ENCODE measurements at regions not wholly inside any gene's neighbourhood (a gene's known extent, or its start where the extent isn't known, plus 50 kb on each side); places are given as distances from the start of the nearest gene placed in this dataset.
"Not testable (repeated sequence)": the region's sequence is repeated elsewhere in the genome, so short reads cannot be mapped to it uniquely, and the experiment has no call there.

DNA sequence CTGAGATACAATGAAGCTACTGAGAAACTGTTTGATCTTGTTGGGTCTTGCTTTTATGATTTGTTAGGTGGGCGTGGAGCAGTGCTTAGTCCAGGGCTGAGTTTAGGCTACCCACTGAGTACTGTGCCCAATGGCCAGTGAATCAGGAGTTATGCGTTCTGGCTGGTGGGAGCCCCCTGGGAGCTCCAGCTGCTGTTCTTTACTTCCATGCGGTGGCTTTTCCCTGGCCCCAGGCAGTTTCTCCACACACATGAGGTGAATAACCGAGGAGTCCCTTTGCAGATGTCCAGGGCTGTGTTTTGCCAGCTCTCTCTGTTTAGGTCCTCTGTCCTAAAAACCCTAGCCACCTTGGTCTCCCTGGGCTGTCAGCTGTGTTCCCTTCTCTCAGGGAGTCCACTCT, 106.5 kb downstream of the KLF13 start:
- DNase-seq = no peak

DNA sequence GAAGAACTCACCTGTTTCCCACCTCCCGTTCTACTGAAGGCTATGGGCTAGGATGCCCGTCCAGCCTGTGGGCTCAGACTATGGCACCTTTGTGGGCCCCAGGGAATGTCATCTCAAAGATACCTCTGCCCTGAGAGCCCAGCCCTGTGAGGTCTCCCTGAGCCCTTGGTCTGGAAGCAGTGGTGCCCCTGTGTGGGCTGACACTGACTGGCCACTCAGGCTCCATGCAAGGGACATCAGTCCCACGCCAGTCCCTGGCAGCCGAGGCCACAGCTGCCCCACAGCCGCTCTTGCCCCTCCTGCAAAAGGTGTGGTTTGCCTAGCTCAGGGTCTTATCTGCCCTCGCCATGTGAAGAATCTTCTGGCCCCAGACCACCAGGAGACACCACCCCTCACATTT, 106.9 kb downstream of the KLF13 start:
- DNase-seq = no peak

DNA sequence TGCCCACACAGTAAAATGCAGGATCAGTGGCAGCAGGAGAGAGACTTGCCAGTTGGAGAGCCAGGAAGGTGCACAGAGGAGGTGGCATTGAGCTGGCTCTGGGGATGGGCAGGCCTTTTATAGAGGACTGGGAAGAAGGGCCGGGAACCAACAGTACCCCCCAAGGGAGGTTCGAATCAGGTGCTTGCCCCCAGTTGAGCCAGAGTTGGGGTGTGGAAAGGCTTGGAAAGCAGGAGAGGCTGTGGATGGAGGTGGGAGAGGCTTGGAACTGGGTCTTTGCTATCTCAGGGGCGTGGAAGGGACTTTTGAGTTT, 107.6 kb downstream of the KLF13 start:
- no peak for DNase-seq

DNA sequence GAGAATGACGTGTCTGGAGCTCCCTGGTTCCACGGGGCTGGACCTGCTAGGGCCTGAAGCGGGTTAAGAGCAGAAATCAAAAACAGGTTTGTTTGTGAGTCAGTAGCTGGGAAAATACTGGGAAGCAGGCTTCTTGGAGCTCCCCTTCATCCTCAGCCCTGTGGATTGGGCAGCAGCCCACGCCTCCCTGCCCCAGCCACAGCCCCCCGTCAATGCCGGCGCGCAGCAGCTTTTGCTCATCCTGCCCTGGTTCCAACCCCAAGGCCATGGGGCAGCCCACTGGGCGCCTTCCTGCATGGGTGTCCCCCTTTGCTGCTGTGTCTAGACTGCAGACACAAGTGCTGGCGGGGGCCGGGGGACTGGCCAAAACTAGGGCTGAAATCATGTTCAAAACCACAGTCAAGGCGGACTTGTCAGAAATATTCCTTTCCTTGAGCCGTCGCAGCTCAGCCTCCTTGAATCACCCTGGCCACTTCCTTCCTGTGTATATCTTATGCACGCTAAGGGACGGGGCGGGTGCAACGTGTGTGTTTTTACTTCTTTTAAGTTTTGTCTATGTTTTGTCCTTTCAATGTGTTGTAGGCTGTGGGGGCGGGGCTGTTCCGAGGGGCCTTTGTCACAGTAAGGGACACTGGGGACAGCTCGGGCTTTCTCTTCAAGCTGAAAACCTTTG, 108.1 kb downstream of the KLF13 start:
- peak; percentile 91 for DNase-seq

DNA sequence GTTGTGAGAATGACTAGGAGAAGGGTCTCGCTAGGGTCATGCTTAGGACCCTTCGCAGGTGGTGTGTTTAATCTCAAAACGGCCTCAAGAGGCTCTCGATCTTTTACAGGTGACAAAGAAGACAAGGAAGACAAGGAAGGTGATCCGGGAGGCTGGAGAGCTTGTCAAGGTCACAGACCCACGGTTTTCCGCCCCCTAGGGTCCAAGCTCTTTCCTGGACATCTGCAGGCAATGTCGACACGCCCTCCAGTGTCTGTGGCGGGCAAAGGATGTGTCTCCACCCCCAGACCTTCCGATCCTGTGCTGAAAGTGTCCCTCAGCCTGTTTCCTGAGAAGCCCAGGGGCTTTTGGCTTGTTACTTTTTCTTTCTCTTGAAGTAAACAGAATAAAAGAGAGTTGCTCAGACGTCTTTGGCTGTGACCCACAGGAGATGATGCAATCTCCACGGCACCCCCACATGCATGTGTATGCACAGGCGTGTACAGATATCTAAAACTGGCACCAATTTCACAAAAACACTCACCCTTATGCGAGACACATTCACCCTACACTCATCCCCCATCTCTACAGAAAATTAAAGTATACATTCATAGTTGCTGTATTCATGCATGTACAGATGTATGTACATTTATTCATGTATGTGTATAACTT, 108.8 kb downstream of the KLF13 start:
- peak; percentile 83 for DNase-seq

DNA sequence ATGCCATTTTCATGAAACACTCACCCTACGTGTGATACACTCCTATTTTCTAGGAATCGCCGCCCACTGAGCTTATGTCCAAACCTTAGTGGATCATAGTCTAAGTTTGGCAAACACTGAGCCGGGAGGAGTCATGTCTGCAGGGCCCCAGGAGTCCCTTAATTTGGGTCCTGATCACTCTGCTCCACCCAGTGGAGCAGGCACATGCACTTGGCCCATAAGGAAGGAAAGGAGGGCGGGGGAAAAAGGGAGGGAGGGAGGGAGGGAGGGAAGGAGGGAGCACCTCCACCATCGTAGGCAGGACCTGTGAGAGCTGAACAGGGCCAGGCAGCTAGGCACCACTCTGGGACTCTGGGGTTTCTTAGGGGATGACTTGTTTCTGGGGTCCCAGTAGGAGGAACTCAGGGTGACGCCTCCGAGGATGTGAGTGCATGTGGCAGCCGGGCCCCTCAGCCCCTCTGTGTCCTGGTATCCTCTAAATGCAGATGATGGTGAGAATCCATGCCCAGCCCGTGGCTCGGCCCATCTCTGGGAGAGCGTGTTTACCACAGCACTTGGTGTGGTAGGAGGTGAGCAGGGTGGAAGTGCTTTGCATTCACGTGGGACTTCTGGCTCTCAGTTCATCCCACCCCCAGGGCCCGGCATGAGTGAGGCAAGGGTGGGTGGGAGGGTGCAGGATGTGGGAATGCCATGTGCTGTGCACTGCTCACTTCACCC, 109.4 kb downstream of the KLF13 start:
- no peak for DNase-seq

DNA sequence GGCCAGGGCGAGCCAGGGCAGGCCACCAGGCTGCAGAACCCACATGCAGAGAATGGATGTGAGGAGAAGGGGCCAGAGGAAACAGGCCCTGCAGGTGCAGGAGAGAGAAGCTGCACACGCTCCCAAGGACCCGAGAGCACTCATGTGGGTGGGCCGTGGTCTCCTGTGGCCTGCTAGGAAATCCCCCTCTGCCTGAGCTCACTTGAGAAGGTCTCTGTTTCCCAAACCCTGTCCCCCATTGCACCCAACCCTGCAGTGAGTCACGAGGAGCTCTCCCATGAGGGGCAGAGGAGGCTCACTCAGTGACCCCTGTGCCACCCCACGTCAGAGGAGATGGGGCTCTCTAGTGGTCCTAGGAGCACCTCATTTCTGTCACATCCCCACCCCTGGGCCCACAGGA, 111.1 kb downstream of the KLF13 start:
- DNase-seq = no peak

DNA sequence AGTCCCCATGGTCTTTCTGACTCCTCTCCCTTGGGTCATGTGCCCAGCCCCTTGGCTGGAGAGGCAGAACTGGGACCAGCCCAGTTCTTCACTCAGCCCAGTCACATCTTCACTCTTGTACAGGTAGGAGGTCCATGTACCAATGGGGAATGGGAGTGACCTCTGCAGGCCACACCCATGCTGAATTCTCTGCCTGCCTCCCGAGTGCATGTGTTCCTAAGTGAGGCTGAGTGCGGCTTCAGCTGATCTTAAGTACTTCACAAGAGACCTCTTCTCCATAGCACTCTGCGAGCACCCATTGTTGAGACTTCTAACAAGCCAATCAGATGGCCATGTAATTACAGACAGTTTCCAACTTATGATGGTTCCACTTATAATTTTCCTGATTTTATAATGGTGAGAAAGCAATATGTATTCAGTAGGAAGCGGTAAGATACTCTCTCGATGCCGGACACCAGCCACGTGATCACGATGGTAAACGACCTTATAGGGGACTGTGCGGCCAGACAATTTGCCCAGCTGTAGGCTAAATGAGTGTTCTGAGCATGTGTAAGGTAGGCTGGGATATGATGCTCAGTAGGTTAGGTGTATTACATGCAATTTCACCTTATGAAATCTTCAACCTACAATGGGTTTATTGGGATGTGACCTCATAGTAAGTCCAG, 112.1 kb downstream of the KLF13 start:
- DNase-seq = no peak

DNA sequence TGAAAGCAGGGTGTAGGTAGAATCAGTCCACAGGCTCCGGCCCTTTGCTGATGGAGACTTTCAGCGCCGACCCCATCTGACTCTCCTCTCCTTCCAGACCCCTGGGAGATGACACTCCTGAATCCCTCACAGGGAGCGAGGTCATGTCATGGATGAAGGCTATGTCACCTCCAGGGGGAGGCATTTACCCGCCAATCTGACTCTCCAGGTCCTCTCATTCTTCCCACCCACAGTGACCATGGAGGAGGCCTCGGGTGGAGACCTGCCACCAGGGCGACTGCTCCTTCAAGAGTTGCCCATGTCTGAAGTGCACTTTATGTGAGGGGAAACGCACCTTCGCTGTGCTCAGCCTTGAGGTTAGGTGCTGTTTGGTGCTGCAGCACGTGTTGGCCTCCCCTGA, 112.7 kb downstream of the KLF13 start:
- no peak for DNase-seq

DNA sequence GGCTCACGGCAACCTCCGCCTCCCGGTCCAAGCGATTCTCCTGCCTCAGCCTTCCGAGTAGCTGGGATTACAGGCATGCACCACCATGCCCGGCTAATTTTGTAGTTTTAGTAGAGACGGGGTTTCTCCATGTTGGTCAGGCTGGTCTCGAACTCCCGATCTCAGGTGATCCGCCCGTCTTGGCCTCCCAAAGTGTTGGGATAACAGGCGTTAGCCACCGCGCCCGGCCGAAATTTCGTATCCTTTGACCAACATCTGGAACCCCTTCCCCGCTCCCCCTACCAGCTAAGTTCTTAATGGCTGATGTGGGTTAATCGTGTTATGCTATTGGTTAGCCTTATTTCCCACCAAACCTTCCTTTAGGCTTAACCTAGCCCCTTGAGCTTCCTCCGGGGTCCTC, 113.6 kb downstream of the KLF13 start:
- not testable (repeated sequence) for DNase-seq

DNA sequence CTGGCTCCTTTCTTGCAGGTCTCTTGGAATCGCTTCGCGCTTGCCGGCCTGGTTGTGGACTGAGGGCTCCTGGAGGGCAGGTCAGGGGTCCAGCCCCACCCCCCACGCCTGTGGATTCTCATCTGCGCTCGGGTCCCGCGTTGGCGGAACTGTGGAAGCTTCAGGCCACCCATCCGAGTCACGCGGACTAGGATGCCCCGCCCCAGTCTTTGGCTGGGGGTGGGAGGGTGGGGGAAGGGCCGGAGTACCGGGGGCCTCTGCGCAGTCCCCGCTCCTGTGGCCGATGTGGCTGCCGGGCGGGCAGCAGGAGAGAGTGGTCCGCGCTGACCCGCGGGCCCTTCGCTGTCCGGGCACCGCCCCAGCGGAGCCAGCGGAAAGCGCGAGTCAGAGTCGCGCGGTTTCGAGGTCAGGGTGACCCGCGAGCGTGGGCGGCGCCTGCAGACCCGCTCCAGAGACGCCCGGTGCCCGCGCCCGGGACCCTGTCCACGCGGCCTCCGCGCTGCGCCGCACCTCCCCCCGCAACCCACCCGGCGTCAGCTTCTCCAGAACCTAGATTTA, 114.2 kb downstream of the KLF13 start:
- DNase-seq = peak; percentile 41

DNA sequence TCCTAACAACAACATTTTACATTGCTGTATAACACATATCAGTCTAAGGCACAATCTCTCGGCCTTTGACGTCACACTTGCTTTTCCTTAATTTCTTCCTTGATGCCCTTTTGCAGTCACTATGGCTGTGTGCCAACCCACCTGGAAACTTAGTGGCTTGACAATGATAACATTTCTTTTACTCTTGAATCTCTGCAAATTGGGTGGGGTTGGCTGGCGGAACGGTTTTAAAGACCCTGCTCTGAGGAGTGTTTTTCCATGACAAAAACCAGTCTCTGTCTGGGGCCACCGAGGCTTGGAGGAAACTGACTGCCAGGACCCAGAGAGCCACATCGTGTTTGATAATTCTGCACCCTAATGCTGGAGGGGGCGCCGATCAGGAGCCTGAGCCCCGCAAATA, 115.6 kb downstream of the KLF13 start:
- no peak for DNase-seq

DNA sequence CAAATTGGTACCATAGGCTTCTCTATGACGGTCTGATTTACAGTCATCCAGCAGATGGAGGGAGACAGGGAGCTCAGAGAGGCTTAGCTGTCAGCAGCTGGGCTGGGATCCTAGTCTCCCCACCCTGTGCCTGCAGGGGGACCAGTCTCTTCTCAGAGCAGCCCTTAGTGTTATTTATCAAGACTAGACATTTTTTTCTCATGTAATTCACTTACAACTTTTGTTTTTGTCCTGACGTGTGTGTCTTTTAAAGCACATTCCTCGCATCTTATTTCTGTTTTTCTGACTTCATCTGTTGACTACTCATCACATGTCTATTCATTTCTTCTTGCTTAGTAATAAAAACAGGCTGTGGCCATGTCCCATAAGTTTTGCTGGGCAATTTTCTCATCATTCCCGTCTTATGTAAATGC, 116.1 kb downstream of the KLF13 start:
- DNase-seq = no peak

DNA sequence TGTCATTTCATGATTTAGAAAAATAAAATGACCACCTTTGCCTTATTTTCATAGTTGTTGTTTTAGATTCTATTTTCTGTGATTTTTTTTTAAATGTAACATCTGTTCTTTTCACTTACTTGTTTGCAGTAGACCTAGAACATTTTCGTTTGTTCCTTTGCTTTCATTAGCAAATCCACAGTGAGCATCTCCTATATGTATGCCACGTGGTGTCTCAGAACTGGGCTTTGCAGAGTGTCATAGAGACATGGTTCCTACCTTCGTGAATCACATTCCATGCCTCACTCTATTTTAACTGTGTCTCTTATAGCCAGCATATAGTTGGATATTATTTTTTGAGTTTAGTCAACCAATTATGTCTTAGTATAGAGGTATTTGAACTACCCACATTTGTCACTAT, 118.2 kb downstream of the KLF13 start:
- no peak for DNase-seq

DNA sequence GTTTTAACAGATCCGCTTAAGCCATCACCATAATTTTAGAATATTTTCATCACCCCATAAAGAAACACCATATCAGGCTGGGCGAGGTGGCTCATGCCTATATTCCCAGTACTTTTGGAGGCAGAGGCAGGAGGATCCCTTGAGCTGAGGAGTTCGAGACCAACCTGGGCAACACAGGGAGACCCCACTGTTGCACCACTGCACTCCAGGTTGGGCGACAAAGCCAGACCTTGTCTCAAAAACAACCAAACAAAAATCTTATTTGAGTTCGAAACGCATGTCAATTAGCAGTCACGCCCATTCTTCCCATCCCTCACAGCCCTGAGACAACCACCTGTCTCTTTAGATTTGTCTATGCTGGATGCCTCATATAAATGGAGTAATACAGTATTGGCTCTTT, 119.9 kb downstream of the KLF13 start:
- DNase-seq = no peak

DNA sequence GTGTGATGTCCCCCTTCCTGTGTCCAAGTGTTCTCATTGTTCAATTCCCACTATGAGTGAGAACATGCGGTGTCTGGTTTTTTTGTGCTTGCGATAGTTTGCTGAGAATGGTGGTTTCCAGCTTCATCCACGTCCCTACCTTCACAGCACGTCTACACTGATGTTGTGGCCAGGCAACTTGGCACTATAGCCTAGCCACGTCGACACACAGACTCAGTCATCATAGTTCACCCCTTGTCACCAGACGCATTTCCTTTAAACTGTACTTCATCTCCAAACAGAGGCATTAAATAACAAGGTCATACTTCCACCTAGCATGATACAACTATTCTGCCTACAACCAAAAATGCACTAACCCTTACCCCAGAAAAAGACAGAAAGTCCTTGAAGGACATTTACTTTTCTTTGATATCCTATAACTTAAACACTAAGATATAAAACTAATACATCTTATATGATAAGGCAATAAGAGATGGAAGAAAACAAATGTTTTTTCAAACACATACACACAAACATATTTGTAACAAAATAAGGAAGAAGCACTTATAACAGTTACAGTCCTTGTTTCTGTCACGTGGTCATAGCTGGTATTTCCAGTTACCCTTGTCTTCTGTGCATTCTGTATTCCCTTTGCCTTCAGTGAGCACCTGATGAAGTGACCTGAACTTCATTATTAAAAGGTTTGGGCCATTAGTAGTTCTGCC, 121.4 kb downstream of the KLF13 start:
- no peak for DNase-seq

DNA sequence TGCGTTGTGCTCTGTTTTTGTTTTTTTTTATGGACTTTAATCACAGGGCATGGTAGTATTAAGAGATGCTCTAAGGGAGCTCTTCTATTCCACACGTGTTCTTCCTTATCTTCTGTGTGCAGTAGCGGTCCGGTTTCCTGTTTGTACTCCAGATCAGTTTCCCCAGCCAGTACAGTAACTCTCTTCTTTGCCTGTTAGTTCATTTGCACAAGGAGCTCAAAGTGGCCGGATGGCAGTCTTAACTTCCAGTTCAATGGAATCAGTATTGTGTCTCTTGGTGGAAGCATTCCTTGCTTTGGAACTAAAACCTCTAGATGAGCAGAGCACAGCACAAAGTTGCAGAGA, 122.0 kb downstream of the KLF13 start:
- no peak for DNase-seq

DNA sequence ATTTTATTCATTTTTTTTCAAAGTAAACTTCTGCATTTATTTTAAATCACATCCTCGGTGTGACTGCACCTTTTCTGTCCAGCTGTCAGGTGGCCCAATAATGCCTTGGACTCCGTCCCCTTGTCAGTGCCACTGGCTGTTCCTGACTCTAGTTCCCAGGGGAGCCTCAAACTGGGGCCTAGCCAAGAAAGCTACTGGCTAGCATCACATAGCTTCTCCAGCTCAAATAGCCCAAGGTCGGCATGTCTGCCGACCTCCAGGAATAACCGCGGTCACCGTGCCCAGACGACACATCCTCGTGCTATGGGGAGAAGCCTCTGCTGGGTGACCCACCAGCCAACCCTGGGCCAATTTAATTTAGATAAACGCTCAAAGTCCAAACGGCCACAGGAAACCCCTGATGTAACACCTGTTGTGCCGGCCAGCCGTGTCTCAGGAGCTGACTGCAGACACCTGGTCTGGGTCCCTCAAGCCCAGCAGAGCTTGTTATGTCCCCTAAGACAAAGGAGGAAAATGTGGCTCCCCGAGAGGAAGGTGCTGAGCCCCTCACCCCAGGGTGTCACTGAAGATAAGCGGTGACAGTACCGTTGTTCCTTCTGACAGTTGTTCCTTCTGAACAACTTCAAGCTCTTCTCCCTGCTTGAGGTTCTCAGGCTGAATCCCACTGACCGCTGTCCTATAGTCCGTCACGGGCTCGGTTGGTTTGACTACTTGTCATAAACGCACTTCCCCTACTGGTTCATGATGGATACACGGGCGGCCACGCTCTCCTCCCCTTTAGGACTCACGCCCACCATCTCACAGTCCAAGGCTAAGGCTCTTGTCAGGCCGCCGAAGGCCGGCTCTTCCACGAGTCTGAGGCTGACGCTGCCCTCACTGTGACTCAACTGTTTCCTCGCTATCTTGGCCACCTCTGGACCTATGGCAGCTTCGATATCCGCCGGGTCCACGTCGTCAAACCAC, 126.2 kb downstream of the KLF13 start:
- DNase-seq = no peak

DNA sequence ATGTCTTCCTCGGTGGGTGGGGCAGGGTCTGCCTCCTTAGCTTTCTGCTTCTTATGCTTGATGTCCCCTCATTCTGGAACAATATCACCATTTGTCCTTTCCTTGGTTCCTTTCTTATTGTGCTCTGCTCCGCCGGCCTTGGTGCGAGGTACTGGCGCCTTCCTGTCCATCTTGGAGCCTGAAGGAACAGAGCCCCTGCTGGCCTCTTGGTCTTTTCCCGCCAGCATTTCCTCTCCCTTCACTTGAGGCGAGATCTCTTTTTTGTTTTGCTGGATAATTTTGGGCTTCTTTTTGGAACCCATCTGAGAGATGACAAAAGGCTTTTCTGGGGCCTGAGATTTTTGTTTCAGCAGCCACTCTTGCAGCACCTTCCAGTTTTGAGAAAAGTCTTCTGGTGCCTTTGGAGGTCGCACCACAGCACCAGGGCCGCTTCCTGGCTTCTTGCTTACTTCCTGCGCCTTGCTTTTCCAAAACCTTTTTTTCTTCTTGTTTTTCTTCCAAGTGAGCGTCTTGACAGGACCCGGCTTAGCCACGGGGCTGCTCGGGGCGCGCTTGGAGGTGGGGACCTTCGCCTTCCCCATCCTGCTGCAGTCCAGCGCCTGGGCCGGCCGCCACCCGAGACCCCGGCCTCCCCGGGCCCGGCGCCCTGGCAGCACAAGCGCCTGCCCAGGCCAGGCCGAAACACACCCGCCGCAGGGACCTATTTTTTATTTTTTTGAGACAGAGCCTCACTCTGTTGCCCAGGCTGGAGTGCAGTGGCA, 127.1 kb downstream of the KLF13 start:
- DNase-seq = no peak

DNA sequence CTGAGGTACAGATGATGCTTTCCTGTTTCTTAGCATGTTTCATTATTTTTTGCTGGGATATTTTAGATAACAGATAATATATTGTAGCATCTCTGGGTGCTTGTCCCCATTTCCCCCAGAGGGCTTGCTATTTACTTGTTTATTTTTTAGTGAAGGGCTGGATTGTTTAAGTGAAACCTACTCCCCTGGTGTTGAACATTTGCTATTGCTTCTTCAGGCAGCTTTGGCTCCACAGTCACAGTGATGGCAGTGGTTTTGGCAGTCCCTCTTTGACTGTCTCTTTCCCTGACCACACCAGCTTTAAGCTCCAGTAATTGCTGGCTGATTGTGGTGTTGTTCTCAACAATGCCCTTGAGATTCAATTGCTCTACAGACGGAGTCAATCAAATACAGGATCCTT, 128.9 kb downstream of the KLF13 start:
- no peak for DNase-seq
